ENCODE measurements at regions not wholly inside any gene's neighbourhood (a gene's known extent, or its start where the extent isn't known, plus 50 kb on each side); places are given as distances from the start of the nearest gene placed in this dataset.
"Not testable (repeated sequence)": the region's sequence is repeated elsewhere in the genome, so short reads cannot be mapped to it uniquely, and the experiment has no call there.

- DNase-seq (no peak), ATAC-seq (no peak)
- no peak for TF ChIP-seq CTCF (IDR thresholded peaks at IDR 0.05)
- no peaks in the 10 kb centered on the region for H3K36me3 ChIP-seq
- H3K27ac ChIP-seq: no peak overlapping the region
- no peaks in the 10 kb centered on the region for H3K4me1 ChIP-seq
- intact Hi-C loops (cut with DNase I): no loop called here
- no peaks in the 10 kb centered on the region for H3K27me3 ChIP-seq (ENCODE audit: low read depth)
- H3K9me3 ChIP-seq: no peaks in the 10 kb centered on the region
- H3K4me3 ChIP-seq: no peak overlapping the region
Observed at GRCh38 chr2:223487214-223487846, 114.8 kb downstream of the SCG2 start.

DNA sequence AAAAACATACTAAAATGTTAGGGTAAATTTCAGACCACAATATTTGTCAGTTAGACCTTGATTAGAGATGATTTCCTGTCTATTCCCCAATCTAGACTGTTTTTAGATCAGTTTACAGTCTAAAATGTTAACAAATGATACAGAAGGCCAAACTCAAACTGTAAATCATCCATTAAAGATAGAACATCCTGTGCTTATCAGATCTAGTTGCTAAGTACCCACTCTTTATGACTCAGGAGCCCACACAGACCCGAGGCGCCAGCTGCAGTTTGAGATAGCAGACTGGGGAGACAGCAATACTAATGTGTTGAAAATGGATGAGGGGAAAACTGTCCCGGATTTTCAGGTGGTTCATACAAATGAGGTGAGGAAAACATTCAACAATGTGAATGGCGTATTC lies 113.3 kb downstream of the SCG2 start:
- H3K4me1 ChIP-seq: no peaks in the 10 kb centered on the region
- H3K4me3 ChIP-seq: no peak overlapping the region
- H3K9me3 ChIP-seq: no peaks in the 10 kb centered on the region
- ATAC-seq (no peak), DNase-seq (no peak)
- H3K27me3 ChIP-seq (ENCODE audit: low read depth): no peaks in the 10 kb centered on the region
- intact Hi-C loops (cut with DNase I): no loop called here
- TF ChIP-seq CTCF (IDR thresholded peaks at IDR 0.05): no peak
- H3K27ac ChIP-seq: no peak overlapping the region
- H3K36me3 ChIP-seq: no peaks in the 10 kb centered on the region

DNA sequence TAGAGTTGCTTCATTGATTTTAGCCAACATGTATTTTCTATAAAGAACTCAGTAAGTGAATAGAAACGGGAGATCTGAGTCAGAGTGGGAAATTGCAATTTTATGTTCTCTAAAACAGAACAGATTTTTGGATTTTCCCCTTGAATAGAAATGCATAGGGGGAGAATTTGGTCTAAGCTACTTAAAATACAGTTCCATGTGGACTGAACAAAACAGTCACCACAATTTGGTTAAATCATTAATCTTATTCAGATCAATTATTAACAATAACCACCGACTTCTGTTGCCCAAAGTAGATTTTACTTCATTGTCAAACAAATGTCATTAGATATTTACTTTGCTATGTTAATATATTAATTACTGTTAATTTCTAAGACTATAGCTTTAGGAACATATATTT lies 107.7 kb downstream of the SCG2 start:
- Histone ChIP-seq H3K36me3 (no peaks in the 10 kb centered on the region), H3K9me3 (no peaks in the 10 kb centered on the region), H3K4me3 (no peak overlapping the region), H3K4me1 (no peaks in the 10 kb centered on the region), H3K27me3 (ENCODE audit: low read depth) (no peaks in the 10 kb centered on the region), H3K27ac (no peak overlapping the region)
- no peak for DNase-seq
- no peak for ATAC-seq
- TF ChIP-seq CTCF (IDR thresholded peaks at IDR 0.05): no peak
- intact Hi-C loops (cut with DNase I): no loop called here

- H3K27ac ChIP-seq: no peak overlapping the region
- no peak for TF ChIP-seq CTCF (IDR thresholded peaks at IDR 0.05)
- ATAC-seq: no peak
- no peak for DNase-seq
- no peaks in the 10 kb centered on the region for H3K4me1 ChIP-seq
- H3K4me3 ChIP-seq: no peak overlapping the region
- intact Hi-C loops (cut with DNase I): no loop called here
- no peaks in the 10 kb centered on the region for H3K9me3 ChIP-seq
- no peaks in the 10 kb centered on the region for H3K27me3 ChIP-seq (ENCODE audit: low read depth)
- no peaks in the 10 kb centered on the region for H3K36me3 ChIP-seq
Observed at GRCh38 chr2:223494942-223495341, 107.2 kb downstream of the SCG2 start.

DNA sequence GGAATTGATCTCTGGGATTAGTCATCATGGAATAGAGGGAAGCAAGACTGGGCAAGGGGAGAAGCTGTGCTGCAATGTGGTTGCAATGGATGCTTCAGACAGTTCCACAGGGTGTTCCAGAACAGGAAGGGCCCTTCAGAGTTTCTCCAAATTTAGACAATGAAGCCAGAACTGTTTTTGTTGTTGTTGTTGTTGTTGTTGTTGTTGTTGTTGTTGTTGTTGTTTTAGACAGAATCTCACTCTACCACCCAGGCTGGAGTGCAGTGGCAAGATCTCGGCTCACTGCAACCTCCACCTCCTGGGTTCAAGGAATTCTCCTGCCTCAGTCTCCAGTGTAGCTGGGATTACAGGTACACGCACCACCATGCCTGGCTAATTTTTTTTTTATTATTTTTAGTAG lies 105.3 kb downstream of the SCG2 start:
- H3K36me3 ChIP-seq; H3K9me3 ChIP-seq; DNase-seq; H3K27ac ChIP-seq; ATAC-seq; H3K27me3 ChIP-seq (ENCODE audit: low read depth); intact Hi-C loops (cut with DNase I); H3K4me1 ChIP-seq; H3K4me3 ChIP-seq: not testable (repeated sequence)

DNA sequence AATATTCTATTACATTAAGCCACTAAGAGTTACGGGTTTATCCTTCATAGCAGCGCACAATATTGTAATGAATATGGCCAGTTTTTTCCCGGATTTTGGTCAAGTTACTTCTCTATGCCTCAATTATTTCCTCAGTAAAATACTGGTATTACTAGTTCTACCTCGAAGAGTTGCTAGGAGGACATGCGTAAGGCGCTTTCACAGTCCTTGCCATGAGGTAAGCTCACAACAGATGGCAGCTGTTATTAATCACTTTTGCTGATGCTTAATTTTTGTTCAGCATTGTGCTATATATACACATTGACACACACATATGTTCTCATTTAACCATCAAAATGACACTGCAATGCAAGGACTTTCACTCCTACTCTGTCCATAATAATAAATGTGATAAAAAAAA lies 101.5 kb downstream of the SCG2 start:
- no peaks in the 10 kb centered on the region for H3K27me3 ChIP-seq (ENCODE audit: low read depth)
- DNase-seq (no peak), ATAC-seq (no peak)
- intact Hi-C loops (cut with DNase I): no loop called here
- TF ChIP-seq CTCF (IDR thresholded peaks at IDR 0.05): no peak
- H3K4me1 ChIP-seq: no peaks in the 10 kb centered on the region
- H3K9me3 ChIP-seq: no peaks in the 10 kb centered on the region
- no peak overlapping the region for H3K4me3 ChIP-seq
- no peak overlapping the region for H3K27ac ChIP-seq
- H3K36me3 ChIP-seq: no peaks in the 10 kb centered on the region
